ENCODE measurements at regions not wholly inside any gene's neighbourhood (a gene's known extent, or its start where the extent isn't known, plus 50 kb on each side); places are given as distances from the start of the nearest gene placed in this dataset.

GRCh38 chr1:114224196-114224907 lies 70.7 kb upstream of the SYT6 start:
- no peak for DNase-seq (ENCODE audit: low read depth)

- no peak for DNase-seq (ENCODE audit: low read depth)
Observed at GRCh38 chr1:114222920-114223319, 69.3 kb upstream of the SYT6 start.

- DNase-seq (ENCODE audit: low read depth) = no peak
Observed at GRCh38 chr1:114219172-114219868, 65.7 kb upstream of the SYT6 start.

GRCh38 chr1:114218361-114219171 lies 64.9 kb upstream of the SYT6 start:
- DNase-seq (ENCODE audit: low read depth) = no peak

GRCh38 chr1:114216431-114217173 lies 62.9 kb upstream of the SYT6 start:
- DNase-seq (ENCODE audit: low read depth) = no peak

- DNase-seq (ENCODE audit: low read depth) = no peak
Observed at GRCh38 chr1:114215436-114215835, 61.8 kb upstream of the SYT6 start.

- DNase-seq (ENCODE audit: low read depth) = no peak
Observed at GRCh38 chr1:114214016-114214415, 60.3 kb upstream of the SYT6 start.

- no peak for DNase-seq (ENCODE audit: low read depth)
Observed at GRCh38 chr1:114209971-114210370, 56.3 kb upstream of the SYT6 start.

GRCh38 chr1:114208714-114209113 lies 55.0 kb upstream of the SYT6 start:
- no peak for DNase-seq (ENCODE audit: low read depth)

GRCh38 chr1:114208106-114208505 lies 54.4 kb upstream of the SYT6 start:
- no peak for DNase-seq (ENCODE audit: low read depth)

GRCh38 chr1:114207635-114208034 lies 54.0 kb upstream of the SYT6 start:
- no peak for DNase-seq (ENCODE audit: low read depth)

- no peak for DNase-seq (ENCODE audit: low read depth)
Observed at GRCh38 chr1:114206392-114206791, 52.7 kb upstream of the SYT6 start.

- no peak for DNase-seq (ENCODE audit: low read depth)
Observed at GRCh38 chr1:114203595-114204128, 50.0 kb upstream of the SYT6 start.

Measured in activated T-helper 9 cell treated with anti-CD3 and anti-CD28 coated beads, Interleukin-2, amount 50 U/mL, for 16 hours (primary cell).